HG03066 (cell line): ENCODE measurements at regions not wholly inside any gene's neighbourhood (a gene's known extent, or its start where the extent isn't known, plus 50 kb on each side); places are given as distances from the start of the nearest gene placed in this dataset.

Experiments used
- ATAC-seq: cut with Tn5 transposase; IDR thresholded peaks from one replicate; pipeline ENCODE4 v1.9.1; 2021; ENCODE audit warnings: low read depth; ENCODE audit not compliant: unreplicated experiment

GRCh38 chr2:129319422-129319717, 660.1 kb upstream of the RAB6C start:
- no peak for ATAC-seq

GRCh38 chr2:129320288-129320687, 659.2 kb upstream of the RAB6C start:
- ATAC-seq, result no peak

- no peak for ATAC-seq
Measured at GRCh38 chr2:129324349-129324748, 655.1 kb upstream of the RAB6C start.

GRCh38 chr2:129325151-129325550, 654.3 kb upstream of the RAB6C start:
- ATAC-seq, result no peak

- no peak for ATAC-seq
Measured at GRCh38 chr2:129329574-129329973, 649.9 kb upstream of the RAB6C start.

GRCh38 chr2:129330504-129330903, 649.0 kb upstream of the RAB6C start:
- ATAC-seq, result no peak

- ATAC-seq, result no peak
Measured at GRCh38 chr2:129331638-129332037, 647.8 kb upstream of the RAB6C start.

- ATAC-seq, result no peak
Measured at GRCh38 chr2:129334128-129334527, 645.3 kb upstream of the RAB6C start.

- ATAC-seq, result no peak
Measured at GRCh38 chr2:129334696-129335410, 644.6 kb upstream of the RAB6C start.

- ATAC-seq, result no peak
Measured at GRCh38 chr2:129336276-129336675, 643.2 kb upstream of the RAB6C start.

GRCh38 chr2:129337076-129337475, 642.4 kb upstream of the RAB6C start:
- no peak for ATAC-seq

GRCh38 chr2:129345540-129345939, 633.9 kb upstream of the RAB6C start:
- no peak for ATAC-seq

GRCh38 chr2:129347486-129348217, 631.8 kb upstream of the RAB6C start:
- ATAC-seq, result peak; percentile 100

GRCh38 chr2:129354631-129355030, 624.8 kb upstream of the RAB6C start:
- no peak for ATAC-seq

GRCh38 chr2:129361688-129362087, 617.8 kb upstream of the RAB6C start:
- no peak for ATAC-seq

GRCh38 chr2:129366263-129366662, 613.2 kb upstream of the RAB6C start:
- ATAC-seq, result no peak

- no peak for ATAC-seq
Measured at GRCh38 chr2:129367107-129367506, 612.4 kb upstream of the RAB6C start.

- ATAC-seq, result no peak
Measured at GRCh38 chr2:129369437-129369836, 610.0 kb upstream of the RAB6C start.

- ATAC-seq, result no peak
Measured at GRCh38 chr2:129374452-129374851, 605.0 kb upstream of the RAB6C start.

GRCh38 chr2:129375632-129376425, 603.6 kb upstream of the RAB6C start:
- no peak for ATAC-seq

- ATAC-seq, result no peak
Measured at GRCh38 chr2:129376426-129377077, 602.9 kb upstream of the RAB6C start.
